NT2/D1 (cell line): ENCODE measurements at regions not wholly inside any gene's neighbourhood (a gene's known extent, or its start where the extent isn't known, plus 50 kb on each side); places are given as distances from the start of the nearest gene placed in this dataset.

ENCODE experiments used
- SUZ12 ChIP-seq: IDR thresholded peaks from 2 replicates; pipeline ENCODE4 v1.6.1; 2011; ENCODE audit not compliant: insufficient read length, insufficient read depth; ENCODE audit errors: extremely low read depth
- YY1 ChIP-seq: IDR thresholded peaks from 2 replicates; pipeline ENCODE4 v1.6.1; 2011; ENCODE audit not compliant: insufficient read length, insufficient read depth
- ZNF274 ChIP-seq: IDR thresholded peaks from 2 replicates; pipeline ENCODE4 v1.6.1; 2011; ENCODE audit warnings: mild to moderate bottlenecking, low read depth, low read length

DNA sequence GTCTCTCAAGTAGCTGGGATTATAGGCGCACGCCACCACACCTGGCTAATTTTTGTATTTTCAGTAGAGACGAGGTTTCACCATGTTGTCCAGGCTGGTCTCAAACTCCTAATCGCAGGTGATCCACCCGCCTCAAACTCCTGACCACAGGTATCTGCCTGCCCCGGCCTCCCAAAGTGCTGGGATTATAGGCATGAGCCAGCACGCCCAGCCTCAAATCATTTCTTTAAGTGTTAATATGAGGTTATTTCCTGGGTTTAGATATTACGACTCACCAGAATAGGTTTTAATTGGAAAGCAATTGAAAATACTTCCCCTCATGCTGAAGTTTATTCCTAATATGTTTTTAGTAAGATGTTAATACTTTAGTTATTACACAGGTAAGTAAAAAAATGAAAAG lies 144.5 kb downstream of the NUFIP1 start:
- no peak for TF ChIP-seq YY1
- no peak for TF ChIP-seq SUZ12
- no peak for TF ChIP-seq ZNF274
